ENCODE measurements at regions not wholly inside any gene's neighbourhood (a gene's known extent, or its start where the extent isn't known, plus 50 kb on each side); places are given as distances from the start of the nearest gene placed in this dataset.

- Histone ChIP-seq H2AK5ac (ENCODE audit: low read depth, low read length) (no peak overlapping the region), H3K27ac (ENCODE audit: insufficient read depth, low read length) (no peak overlapping the region), H3K9me3 (ENCODE audit: control insufficient read depth, insufficient read depth, low read length) (peaks cover 8% of the 10 kb centered on the region), H3K56ac (ENCODE audit: extremely low read depth, insufficient read depth, low read length) (no peak overlapping the region), H4K5ac (ENCODE audit: low read depth, low read length) (no peak overlapping the region), H2BK5ac (ENCODE audit: low read depth, low read length, poor library complexity, severe bottlenecking) (no peak overlapping the region), H2BK20ac (ENCODE audit: low read depth, low read length) (no peak overlapping the region), H2BK15ac (ENCODE audit: low read depth, low read length) (no peak overlapping the region), H2AK9ac (replicated peaks; ENCODE audit: low read depth, low read length, poor library complexity) (no peak overlapping the region), H3K4me3 (ENCODE audit: insufficient read depth, low read depth, low read length) (no peak overlapping the region), H3K36me3 (ENCODE audit: control insufficient read depth, insufficient read depth, low read length) (no peaks in the 10 kb centered on the region), H3K9me1 (ENCODE audit: insufficient read depth, low read length) (no peaks in the 10 kb centered on the region), H3K18ac (ENCODE audit: low read depth, low read length) (no peak overlapping the region), H3K4ac (ENCODE audit: low read depth, low read length) (no peak overlapping the region), H4K20me1 (ENCODE audit: insufficient read depth, low read length) (no peaks in the 10 kb centered on the region), H3K4me2 (ENCODE audit: low read depth, low read length) (no peak overlapping the region), H3K9ac (ENCODE audit: low read depth, low read length) (no peak overlapping the region), H4K8ac (ENCODE audit: low read depth in 2 of 2, low read length in 2 of 2) (no peak overlapping the region), H3K4me1 (ENCODE audit: control insufficient read depth, insufficient read depth, low read length) (no peaks in the 10 kb centered on the region), H3K27me3 (ENCODE audit: control insufficient read depth, insufficient read depth, low read length) (peaks cover 7% of the 10 kb centered on the region), H3K79me1 (ENCODE audit: low read depth in 1 of 2, low read length in 2 of 2) (no peaks in the 10 kb centered on the region), H3K14ac (replicated peaks; ENCODE audit: low read depth, low read length) (no peak overlapping the region), H2AFZ (replicated peaks; ENCODE audit: low read length, poor library complexity) (no peak overlapping the region), H4K91ac (ENCODE audit: insufficient read depth, low read depth, low read length) (no peak overlapping the region), H3K23ac (ENCODE audit: low read depth, low read length) (no peak overlapping the region; the same call in 1 of the 2 replicates), H2BK120ac (ENCODE audit: low read depth, low read length) (no peak overlapping the region)
- POLR2A ChIA-PET (ENCODE audit: unreplicated experiment) = no interaction called here
- BruUV-seq (replicated peaks) = no TSS peak
- no peak for TF ChIP-seq POLR2A (IDR thresholded peaks at IDR 0.05; ENCODE audit: low read depth, low read length)
- no peak for TF ChIP-seq FOS (IDR thresholded peaks at IDR 0.05; ENCODE audit: low read depth, low read length)
- TF ChIP-seq NFE2L2 (IDR thresholded peaks at IDR 0.05; ENCODE audit: low read depth, low read length) = no peak
- no peak for TF ChIP-seq ELK1 (IDR thresholded peaks at IDR 0.05; ENCODE audit: borderline replicate concordance, low read depth, low read length)
- TF ChIP-seq MAZ (IDR thresholded peaks at IDR 0.05; ENCODE audit: borderline replicate concordance, low read depth, low read length) = no peak
- TF ChIP-seq RAD21 (IDR thresholded peaks at IDR 0.05; ENCODE audit: low read length) = no peak
- TF ChIP-seq RCOR1 (IDR thresholded peaks at IDR 0.05; ENCODE audit: insufficient replicate concordance, low read length) = no peak
- TF ChIP-seq CEBPB (IDR thresholded peaks at IDR 0.05; ENCODE audit: low read depth, low read length) = no peak
- TF ChIP-seq BHLHE40 (IDR thresholded peaks at IDR 0.05; ENCODE audit: low read depth, low read length) = no peak
- no peak for TF ChIP-seq USF2 (IDR thresholded peaks at IDR 0.05; ENCODE audit: low read depth, low read length)
- TF ChIP-seq SMC3 (IDR thresholded peaks at IDR 0.05; ENCODE audit: low read depth, low read length) = no peak
- TF ChIP-seq CHD1 (IDR thresholded peaks at IDR 0.05; ENCODE audit: low read depth, low read length) = no peak
- intact Hi-C loops (cut with micrococcal nuclease) (no loop called here), dilution Hi-C loops (cut with HindIII; ENCODE audit: low sequenced_read_pairs, unreplicated experiment) (no loop called here), in situ Hi-C loops (cut with MboI; ENCODE audit: low sequenced_read_pairs) (no loop called here)
- no CpG with 5 or more reads among the region's 3 CpGs for WGBS, 2 experiments (ENCODE audit: extremely low coverage in 2 of 2, insufficient read length in 1 of 2)
- ATAC-seq (ENCODE audit: low read depth) (no peak), DNase-seq (no peak)
- CTCF ChIA-PET = no interaction called here
Observed at GRCh38 chr4:38306482-38307071, 346.4 kb downstream of the PTTG2 start.

Measured in IMR-90 (cell line).